Sigmoid colon (tissue), 6 donors: ENCODE measurements at regions not wholly inside any gene's neighbourhood (a gene's known extent, or its start where the extent isn't known, plus 50 kb on each side); places are given as distances from the start of the nearest gene placed in this dataset.

Source experiments
- DNase-seq: peaks from one replicate; pipeline ENCODE4 v3.0.0-alpha.2; 2019
- H3K27ac ChIP-seq, 4 donors: fragments of 200-600 bp; sonication (generic); one replicate each; pipeline ENCODE4 v1.5.1; 2016 to 2019; ENCODE audit warnings: mild to moderate bottlenecking in 1 of 4
- H3K27me3 ChIP-seq, 3 donors: fragments of 200-600 bp; sonication (generic); one replicate each; pipeline ENCODE4 v1.5.1; 2019; ENCODE audit warnings: mild to moderate bottlenecking in 1 of 3
- H3K36me3 ChIP-seq, 4 donors: fragments of 200-600 bp; sonication (generic); one replicate each; pipeline ENCODE4 v1.5.1; 2016 to 2019
- H3K4me1 ChIP-seq, 4 donors: fragments of 200-600 bp; sonication (generic); one replicate each; pipeline ENCODE4 v1.5.1; 2017 to 2019
- H3K4me3 ChIP-seq, 4 donors: fragments of 200-600 bp; sonication (generic); one replicate each; pipeline ENCODE4 v1.5.1; 2017 to 2019; ENCODE audit warnings: mild to moderate bottlenecking in 2 of 4, moderate library complexity in 1 of 4
- H3K9me3 ChIP-seq, 4 donors: fragments of 200-600 bp in 3 of 4; sonication (generic) in 3 of 4; one replicate each; pipeline versions ENCODE4 v1.5.1 to v1.6.1; 2013 to 2019
- EP300 ChIP-seq, 4 donors: sonication (generic); formaldehyde crosslinking; IDR thresholded peaks; one replicate each; pipeline ENCODE4 v1.6.1; 2017; ENCODE audit warnings: antibody characterized with exemption in 4 of 4
- POLR2A ChIP-seq, 2 donors: fragments of 450-650 bp; IDR thresholded peaks; one replicate each; pipeline ENCODE4 v1.6.1; 2016; ENCODE audit warnings: antibody characterized with exemption in 2 of 2, mild to moderate bottlenecking in 2 of 2, moderate library complexity in 2 of 2
- POLR2AphosphoS5 ChIP-seq, 4 donors: sonication (generic); formaldehyde crosslinking; IDR thresholded peaks; one replicate each; pipeline ENCODE4 v1.6.1; 2017; ENCODE audit warnings: antibody characterized with exemption in 4 of 4
- WGBS, 2 donors: extraction: QIAGEN DNeasy Blood & Tissue Kit; methylation state at CpG; one replicate each; pipeline ENCODE4 v1.1.7; 2013; 5-methylcytosine and 5-hydroxymethylcytosine counted together
- intact Hi-C: fragments of 100-400 bp; cut with DNase I; formaldehyde crosslinking; loops from one replicate; pipeline ENCODE4 v1.15.1; 2023
- TF ChIP-seq, protein P1 (sequence below), 4 experiments: fragments of 450-650 bp in 3 of 4; fragments of 200-600 bp in 1 of 4; IDR thresholded peaks; one replicate each; pipeline ENCODE4 v1.5.1; 2016 to 2019; ENCODE audit warnings: antibody characterized with exemption in 4 of 4, mild to moderate bottlenecking in 3 of 4, moderate library complexity in 2 of 4
- donor health status: healthy with polysubstance abuse.
- donor health status: healthy.

DNA sequence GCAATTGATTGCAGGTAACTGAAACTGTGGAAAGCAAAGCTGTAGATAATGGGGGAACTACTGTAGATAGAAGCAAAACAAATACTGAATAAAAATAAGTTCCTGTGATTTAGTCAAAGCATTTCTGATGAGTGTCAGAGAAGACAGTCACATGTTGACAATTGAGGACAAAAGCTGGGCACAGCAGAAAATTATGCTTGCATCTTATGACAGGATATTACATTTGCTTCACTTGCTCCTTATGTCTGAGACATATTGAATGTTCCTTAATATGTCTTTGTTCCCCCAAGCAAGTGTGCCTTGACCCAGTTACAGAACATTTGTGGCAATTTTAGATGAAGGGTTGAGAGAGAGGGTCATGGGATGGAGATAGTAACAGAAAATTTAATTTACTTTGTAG, 526.0 kb upstream of the B3GALT2 start:
- no peaks in the 10 kb centered on the region for H3K27me3 ChIP-seq
- TF ChIP-seq EP300 (IDR thresholded peaks at IDR 0.05): no peak
- TF ChIP-seq, protein P1, sequence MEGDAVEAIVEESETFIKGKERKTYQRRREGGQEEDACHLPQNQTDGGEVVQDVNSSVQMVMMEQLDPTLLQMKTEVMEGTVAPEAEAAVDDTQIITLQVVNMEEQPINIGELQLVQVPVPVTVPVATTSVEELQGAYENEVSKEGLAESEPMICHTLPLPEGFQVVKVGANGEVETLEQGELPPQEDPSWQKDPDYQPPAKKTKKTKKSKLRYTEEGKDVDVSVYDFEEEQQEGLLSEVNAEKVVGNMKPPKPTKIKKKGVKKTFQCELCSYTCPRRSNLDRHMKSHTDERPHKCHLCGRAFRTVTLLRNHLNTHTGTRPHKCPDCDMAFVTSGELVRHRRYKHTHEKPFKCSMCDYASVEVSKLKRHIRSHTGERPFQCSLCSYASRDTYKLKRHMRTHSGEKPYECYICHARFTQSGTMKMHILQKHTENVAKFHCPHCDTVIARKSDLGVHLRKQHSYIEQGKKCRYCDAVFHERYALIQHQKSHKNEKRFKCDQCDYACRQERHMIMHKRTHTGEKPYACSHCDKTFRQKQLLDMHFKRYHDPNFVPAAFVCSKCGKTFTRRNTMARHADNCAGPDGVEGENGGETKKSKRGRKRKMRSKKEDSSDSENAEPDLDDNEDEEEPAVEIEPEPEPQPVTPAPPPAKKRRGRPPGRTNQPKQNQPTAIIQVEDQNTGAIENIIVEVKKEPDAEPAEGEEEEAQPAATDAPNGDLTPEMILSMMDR (IDR thresholded peaks at IDR 0.05): no peak
- TF ChIP-seq POLR2A (IDR thresholded peaks at IDR 0.05): no peak
- TF ChIP-seq POLR2AphosphoS5 (IDR thresholded peaks at IDR 0.05): no peak
- H3K36me3 ChIP-seq: no peaks in the 10 kb centered on the region
- DNase-seq: no peak
- H3K4me1 ChIP-seq: peaks cover 0 to 10% (median 4%) of the 10 kb centered on the region in 4 donors
- no peak overlapping the region for H3K4me3 ChIP-seq
- no peaks in the 10 kb centered on the region for H3K9me3 ChIP-seq
- intact Hi-C loops: no loop called here
- no peak overlapping the region for H3K27ac ChIP-seq

DNA sequence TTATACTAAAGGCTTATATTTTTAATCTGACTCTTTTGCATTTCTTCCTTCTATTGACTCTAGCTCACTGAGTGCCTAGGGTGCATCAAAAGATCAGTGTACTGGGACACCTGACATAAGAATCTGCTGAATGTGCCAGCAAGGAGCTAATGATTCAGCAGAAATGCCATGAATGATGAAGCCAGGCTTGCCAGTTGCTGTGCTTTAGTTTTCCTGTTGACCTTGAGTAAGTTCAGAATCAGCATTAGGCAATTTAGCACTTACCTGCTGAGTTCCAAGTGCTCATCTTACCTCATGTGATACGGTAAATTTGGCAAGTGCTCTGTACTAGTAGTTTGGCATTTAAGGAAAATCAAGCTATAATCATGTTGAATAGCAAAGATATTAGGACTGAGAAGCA, 523.2 kb upstream of the B3GALT2 start:
- TF ChIP-seq, protein P1 (IDR thresholded peaks at IDR 0.05): no peak
- TF ChIP-seq EP300 (IDR thresholded peaks at IDR 0.05) (no peak), POLR2AphosphoS5 (IDR thresholded peaks at IDR 0.05) (no peak), POLR2A (IDR thresholded peaks at IDR 0.05) (no peak)
- no peak overlapping the region for H3K4me3 ChIP-seq
- 89 to 93% methylated on average over 1 of the region's 1 CpG for WGBS, 2 donors
- no peaks in the 10 kb centered on the region for H3K27me3 ChIP-seq
- intact Hi-C loops: loop anchor here (5.0 kb wide), 1 partner anchor 82 kb away; no protein-coding TSS in a partner anchor
- peaks cover 0 to 13% (median 4%) of the 10 kb centered on the region in 4 donors for H3K4me1 ChIP-seq
- DNase-seq: no peak
- no peak overlapping the region for H3K27ac ChIP-seq
- no peaks in the 10 kb centered on the region for H3K9me3 ChIP-seq
- no peaks in the 10 kb centered on the region for H3K36me3 ChIP-seq

DNA sequence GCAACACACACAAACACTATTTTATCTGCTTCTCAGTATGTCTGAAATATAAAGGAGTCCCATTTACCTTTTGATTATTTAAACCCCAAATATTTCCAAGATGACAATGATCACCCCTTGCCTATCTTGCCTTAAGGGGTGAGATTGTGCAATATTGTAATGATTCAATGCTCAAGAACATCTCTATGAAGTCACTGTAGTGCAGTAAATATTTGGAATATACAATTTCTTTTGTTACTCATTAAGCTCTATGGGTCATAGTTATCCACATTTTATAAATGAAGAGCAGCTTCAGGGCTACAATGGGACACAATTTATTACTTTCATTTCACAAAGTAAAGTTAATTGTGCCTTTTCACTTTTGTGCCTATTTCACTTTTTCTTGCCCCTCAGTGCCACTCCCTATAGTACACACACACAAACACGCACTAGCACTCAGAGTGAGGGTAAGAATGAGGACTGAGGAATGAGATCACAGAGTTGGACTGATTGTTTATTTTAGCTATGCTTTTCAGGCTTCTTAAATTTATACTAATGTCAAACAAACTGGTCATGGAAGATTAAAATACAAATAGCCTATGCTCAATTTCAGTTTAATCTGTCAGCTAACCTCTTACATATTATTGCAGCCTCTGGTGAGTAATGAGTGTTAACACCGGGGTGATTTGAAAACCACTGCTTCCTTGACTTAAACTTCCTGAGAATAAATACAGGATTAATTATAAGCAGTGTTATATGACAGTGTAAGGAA, 521.0 kb upstream of the B3GALT2 start:
- Histone ChIP-seq H3K9me3 (no peaks in the 10 kb centered on the region), H3K4me3 (no peak overlapping the region), H3K36me3 (no peaks in the 10 kb centered on the region), H3K27me3 (no peaks in the 10 kb centered on the region), H3K27ac (no peak overlapping the region), H3K4me1 (peaks cover 0 to 13% (median 7%) of the 10 kb centered on the region in 4 donors)
- 6 to 33% methylated on average over 2 of the region's 2 CpGs for WGBS, 2 donors
- no peak for DNase-seq
- intact Hi-C loops: loop anchor here (5.0 kb wide), 1 partner anchor 80 kb away; no protein-coding TSS in a partner anchor
- TF ChIP-seq POLR2AphosphoS5 (IDR thresholded peaks at IDR 0.05) (no peak), POLR2A (IDR thresholded peaks at IDR 0.05) (no peak), EP300 (IDR thresholded peaks at IDR 0.05) (no peak)
- TF ChIP-seq, protein P1 (IDR thresholded peaks at IDR 0.05): no peak

DNA sequence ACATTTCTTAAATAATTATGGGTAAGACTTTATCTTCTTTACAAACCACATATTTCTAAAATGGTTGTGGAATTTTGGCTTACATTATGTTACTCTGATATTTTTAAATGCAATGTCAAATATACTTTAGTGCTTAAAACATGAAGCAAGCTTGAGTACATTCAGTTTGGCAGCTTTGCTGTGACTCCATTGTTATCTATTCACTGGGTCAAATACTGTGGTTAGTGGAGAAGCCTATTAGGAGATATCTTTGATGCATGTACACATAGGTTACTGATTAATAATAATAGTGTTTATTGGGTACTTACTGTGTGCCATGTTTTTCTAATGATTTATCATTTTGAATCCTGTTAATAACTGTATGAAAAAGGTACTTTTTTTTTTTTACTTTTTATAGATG, 520.4 kb upstream of the B3GALT2 start:
- TF ChIP-seq EP300 (IDR thresholded peaks at IDR 0.05): no peak
- TF ChIP-seq, protein P1 (IDR thresholded peaks at IDR 0.05): no peak
- no peak for TF ChIP-seq POLR2A (IDR thresholded peaks at IDR 0.05)
- no peak for TF ChIP-seq POLR2AphosphoS5 (IDR thresholded peaks at IDR 0.05)
- Histone ChIP-seq H3K9me3 (no peaks in the 10 kb centered on the region), H3K27ac (no peak overlapping the region), H3K36me3 (no peaks in the 10 kb centered on the region), H3K4me3 (no peak overlapping the region), H3K27me3 (no peaks in the 10 kb centered on the region), H3K4me1 (peaks cover 0 to 13% (median 7%) of the 10 kb centered on the region in 4 donors)
- intact Hi-C loops: loop anchor here (5.0 kb wide), 1 partner anchor 79 kb away; no protein-coding TSS in a partner anchor
- DNase-seq: no peak
